WERI-Rb-1 (cell line): ENCODE measurements at regions not wholly inside any gene's neighbourhood (a gene's known extent, or its start where the extent isn't known, plus 50 kb on each side); places are given as distances from the start of the nearest gene placed in this dataset.

Experiments
- DNase-seq: peaks from one replicate; pipeline ENCODE4 v3.0.0-alpha.2; 2020
- H3K27ac ChIP-seq: fragments of 250-450 bp; sonication (Bioruptor Pico); 2 replicates; pipeline ENCODE4 v1.5.1; 2020; ENCODE audit warnings: mild to moderate bottlenecking, moderate library complexity
- H3K27me3 ChIP-seq: fragments of 250-450 bp; sonication (Bioruptor Pico); 2 replicates; pipeline ENCODE4 v1.5.1; 2021; ENCODE audit warnings: mild to moderate bottlenecking, low read depth, moderate library complexity; ENCODE audit not compliant: insufficient read depth, severe bottlenecking
- H3K36me3 ChIP-seq: fragments of 250-450 bp; sonication (Bioruptor Pico); 2 replicates; pipeline ENCODE4 v1.5.1; 2020; ENCODE audit warnings: mild to moderate bottlenecking, moderate library complexity
- H3K4me3 ChIP-seq: 2 replicates; pipeline ENCODE4 v1.5.1; 2011; ENCODE audit warnings: low read depth, mild to moderate bottlenecking, control low read depth, low read length
- H3K9me3 ChIP-seq: fragments of 250-450 bp; sonication (Bioruptor Pico); 2 replicates; pipeline ENCODE4 v1.5.1; 2021; ENCODE audit warnings: mild to moderate bottlenecking, moderate library complexity; ENCODE audit not compliant: severe bottlenecking
- CTCF ChIP-seq: IDR thresholded peaks from 2 replicates; pipeline ENCODE4 v1.5.1; 2011; ENCODE audit warnings: low read depth, mild to moderate bottlenecking, control low read depth, inconsistent platforms, low read length

GRCh38 chr2:208545403-208546042 lies 138.9 kb downstream of the PTH2R start:
- Histone ChIP-seq H3K27me3 (no peaks in the 10 kb centered on the region), H3K27ac (no peak overlapping the region), H3K36me3 (no peaks in the 10 kb centered on the region), H3K9me3 (no peaks in the 10 kb centered on the region), H3K4me3 (no peak overlapping the region)
- no peak for DNase-seq
- no peak for TF ChIP-seq CTCF

- Histone ChIP-seq H3K36me3 (no peaks in the 10 kb centered on the region), H3K27me3 (no peaks in the 10 kb centered on the region), H3K4me3 (no peak overlapping the region), H3K27ac (no peak overlapping the region), H3K9me3 (no peaks in the 10 kb centered on the region)
- no peak for DNase-seq
- TF ChIP-seq CTCF: no peak
Observed at GRCh38 chr2:208546107-208546506, 139.5 kb downstream of the PTH2R start.

GRCh38 chr2:208546860-208547650 lies 140.5 kb downstream of the PTH2R start:
- Histone ChIP-seq H3K9me3 (no peaks in the 10 kb centered on the region), H3K27me3 (no peaks in the 10 kb centered on the region), H3K27ac (no peak overlapping the region), H3K36me3 (no peaks in the 10 kb centered on the region), H3K4me3 (no peak overlapping the region)
- no peak for DNase-seq
- TF ChIP-seq CTCF: no peak

- no peak for TF ChIP-seq CTCF
- H3K9me3 ChIP-seq: no peaks in the 10 kb centered on the region
- no peak for DNase-seq
Observed at GRCh38 chr2:208548700-208549099, 142.1 kb downstream of the PTH2R start.

GRCh38 chr2:208549546-208550158 lies 143.1 kb downstream of the PTH2R start:
- Histone ChIP-seq H3K9me3 (no peaks in the 10 kb centered on the region), H3K4me3 (no peak overlapping the region), H3K27me3 (no peaks in the 10 kb centered on the region), H3K27ac (no peak overlapping the region), H3K36me3 (no peaks in the 10 kb centered on the region)
- no peak for TF ChIP-seq CTCF
- no peak for DNase-seq

More at GRCh38 chr2:208548700-208549099, 142.1 kb downstream of the PTH2R start:
- Histone ChIP-seq H3K27ac (no peak overlapping the region), H3K27me3 (no peaks in the 10 kb centered on the region), H3K4me3 (no peak overlapping the region), H3K36me3 (no peaks in the 10 kb centered on the region)
